Left kidney (tissue), 1 donor: ENCODE measurements at regions not wholly inside any gene's neighbourhood (a gene's known extent, or its start where the extent isn't known, plus 50 kb on each side); places are given as distances from the start of the nearest gene placed in this dataset.

Experiments used
- DNase-seq: peaks from one replicate; pipeline ENCODE4 v3.0.0-alpha.2; 2013

- peak; percentile 68 for DNase-seq
Measured at GRCh38 chr2:104702031-104702850, 151.7 kb upstream of the POU3F3 start.

- no peak for DNase-seq
Measured at GRCh38 chr2:104703669-104704068, 150.2 kb upstream of the POU3F3 start.

DNA sequence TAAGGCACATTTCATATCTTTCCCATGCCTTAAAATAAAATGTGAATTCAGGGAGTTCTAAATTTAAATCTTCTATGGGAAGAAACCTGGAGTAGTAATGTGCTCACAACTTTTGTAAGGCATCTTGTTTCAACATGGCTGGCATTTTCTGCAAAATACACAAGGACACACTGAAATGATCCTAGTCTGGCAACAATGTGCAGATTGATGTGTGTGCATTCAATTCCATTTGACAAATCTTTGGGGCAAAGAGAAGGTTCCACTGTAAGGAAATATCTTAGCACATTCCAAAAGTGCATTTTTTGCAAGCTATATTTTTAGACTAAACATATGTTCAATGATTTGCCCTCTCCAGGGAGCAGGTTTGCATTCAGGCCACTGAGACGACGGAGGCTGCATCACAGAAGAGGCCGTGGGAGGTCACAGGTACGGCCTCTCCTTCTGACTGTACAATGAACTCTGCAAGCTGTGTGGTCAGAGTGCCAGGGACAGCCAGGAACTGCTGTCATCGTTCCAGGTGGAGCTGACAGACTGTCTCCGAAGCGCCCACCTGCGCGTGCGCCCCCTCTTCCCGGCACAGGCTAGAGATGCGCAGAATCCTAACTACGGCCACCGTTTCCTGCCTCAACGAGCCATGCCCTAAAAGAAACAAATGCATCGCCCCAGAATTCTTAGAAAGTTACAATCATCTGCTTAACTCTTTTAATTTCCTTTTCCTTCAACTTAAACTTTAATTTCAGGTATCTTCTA is 149.2 kb upstream of the POU3F3 start:
- no peak for DNase-seq

- no peak for DNase-seq
Measured at GRCh38 chr2:104707056-104707455, 146.9 kb upstream of the POU3F3 start.

- DNase-seq: no peak
Measured at GRCh38 chr2:104708967-104709366, 144.9 kb upstream of the POU3F3 start.

GRCh38 chr2:104716061-104716460 is 137.9 kb upstream of the POU3F3 start:
- no peak for DNase-seq

DNA sequence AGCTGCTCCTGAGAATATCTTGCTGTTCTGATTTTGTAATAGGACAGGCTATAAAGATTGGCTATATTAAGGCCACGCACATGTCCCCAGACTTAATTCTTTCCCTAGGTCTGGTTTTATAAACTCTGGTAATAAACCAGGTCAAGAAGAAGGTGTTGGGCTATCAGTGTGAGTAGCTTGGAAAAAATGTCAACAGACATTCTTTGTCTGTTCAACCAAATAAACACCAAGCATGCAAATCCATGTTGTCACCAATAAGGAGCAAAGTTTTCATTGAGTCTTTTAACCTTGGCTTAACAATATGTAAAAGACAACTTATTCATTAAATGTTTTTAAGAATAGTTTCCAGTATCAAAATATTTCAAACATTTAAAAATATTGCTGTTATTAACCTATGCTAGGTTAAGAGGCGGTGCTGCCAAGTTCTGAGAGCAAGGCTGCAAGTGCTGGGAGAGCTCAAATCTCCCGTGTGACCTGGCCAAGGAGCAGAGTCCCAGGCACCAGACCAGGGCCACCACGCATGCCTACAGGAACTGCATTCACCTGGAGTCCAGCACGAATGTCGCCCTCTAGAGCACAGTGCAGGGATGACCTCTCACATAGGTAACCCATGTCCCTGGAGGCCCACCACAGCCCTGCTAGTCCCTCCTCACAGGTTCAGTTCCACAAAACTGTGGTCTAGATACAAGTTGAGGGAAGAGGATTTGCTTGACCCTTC is 120.5 kb upstream of the POU3F3 start:
- no peak for DNase-seq

- no peak for DNase-seq
Measured at GRCh38 chr2:104734937-104735586, 118.9 kb upstream of the POU3F3 start.

DNA sequence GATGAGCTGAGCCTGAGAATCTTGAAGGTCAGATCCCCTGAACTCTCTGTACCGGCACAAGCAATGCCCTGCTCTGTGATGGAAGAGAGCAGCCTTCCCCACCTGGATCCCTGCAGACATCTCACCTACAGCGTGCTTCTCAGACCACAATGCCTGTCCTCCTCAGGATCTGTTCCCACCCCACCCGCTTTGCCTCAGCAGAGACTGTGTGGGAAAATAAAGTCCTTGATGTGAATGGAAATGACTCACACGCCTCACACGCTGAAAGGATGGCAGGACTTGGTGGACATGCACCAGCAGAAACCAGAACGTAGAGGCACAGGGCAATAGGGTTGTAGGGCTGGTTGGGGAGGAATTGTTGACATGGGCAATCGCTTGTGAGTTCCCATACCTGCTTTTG is 117.9 kb upstream of the POU3F3 start:
- no peak for DNase-seq

DNA sequence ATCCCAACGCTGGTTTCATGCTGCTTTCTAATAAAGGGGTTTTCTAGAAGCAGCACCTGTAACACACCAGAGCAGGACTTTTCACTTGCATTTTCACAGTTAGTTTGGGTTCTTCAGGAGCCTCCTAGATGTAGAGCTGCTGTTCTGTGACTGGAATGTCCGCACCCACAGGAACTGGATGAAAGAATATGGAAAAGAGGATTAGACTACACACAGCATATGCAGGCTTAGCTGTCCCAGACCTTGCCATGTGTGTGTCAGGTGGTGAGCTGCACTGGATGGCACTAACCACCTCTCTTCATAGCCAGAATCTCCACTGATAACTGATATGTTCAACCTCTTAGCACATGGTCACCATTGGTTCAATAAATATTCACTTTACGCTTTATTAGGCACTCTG is 112.1 kb upstream of the POU3F3 start:
- DNase-seq: no peak

DNA sequence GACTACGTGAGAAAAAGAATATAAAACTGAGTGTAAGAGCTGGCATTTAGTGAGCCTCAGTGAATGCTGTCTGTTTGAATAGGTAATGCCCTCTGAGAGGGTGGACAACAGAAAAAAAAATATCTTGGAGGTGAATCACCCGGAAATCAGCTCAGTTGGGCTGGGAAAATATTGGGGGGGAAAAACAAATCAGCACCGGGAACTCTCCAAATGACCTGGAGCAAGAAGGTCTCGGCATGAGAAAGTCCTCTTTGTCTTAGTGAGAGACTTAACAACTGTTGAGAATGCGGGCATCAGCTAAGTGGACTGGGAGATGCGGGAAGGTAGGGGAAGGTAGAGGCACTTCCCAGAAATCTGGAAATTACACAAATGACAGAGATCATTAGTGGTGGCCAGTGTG is 109.4 kb upstream of the POU3F3 start:
- no peak for DNase-seq

DNA sequence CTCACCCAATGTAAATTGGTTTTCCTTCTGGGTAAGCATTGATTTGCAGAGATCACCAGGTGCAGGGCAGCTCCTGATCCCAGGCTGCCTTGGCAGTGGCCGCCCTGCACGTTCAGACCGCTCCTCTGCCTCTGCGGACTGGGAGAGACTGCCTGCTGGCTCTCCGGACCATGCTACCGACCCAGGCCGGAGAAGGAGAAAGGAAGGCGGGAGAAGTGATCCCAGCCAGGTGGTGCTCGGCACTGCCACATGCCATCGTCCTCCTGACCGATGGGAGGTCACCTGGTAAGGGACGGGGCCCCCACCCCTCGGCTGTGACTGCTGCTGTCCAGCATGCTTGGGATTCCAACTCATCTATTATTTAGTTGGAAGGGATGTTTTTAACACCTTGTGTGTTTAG is 108.1 kb upstream of the POU3F3 start:
- DNase-seq: no peak

DNA sequence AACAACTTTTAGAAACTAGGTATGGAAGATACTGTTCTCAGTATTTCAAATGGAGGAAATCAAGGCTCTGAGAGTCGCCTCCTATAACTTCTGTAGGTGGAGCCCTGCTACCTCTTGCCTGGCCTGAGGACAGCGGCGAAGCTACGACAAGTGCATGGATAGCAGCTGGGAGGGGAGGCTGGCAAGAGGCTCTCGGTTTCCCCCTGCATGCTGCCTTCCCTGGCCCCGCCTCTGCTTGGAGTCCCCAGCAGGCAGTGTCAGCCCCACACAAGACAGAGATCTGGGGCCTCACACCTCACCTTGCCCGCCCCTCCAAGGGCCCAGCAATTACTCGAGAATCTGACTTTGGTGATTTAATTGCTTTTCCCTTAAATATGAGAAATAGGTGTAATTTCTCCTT is 107.6 kb upstream of the POU3F3 start:
- DNase-seq: no peak

- DNase-seq: peak; percentile 36
Measured at GRCh38 chr2:104746858-104747257, 107.1 kb upstream of the POU3F3 start.

- no peak for DNase-seq
Measured at GRCh38 chr2:104749856-104750460, 104.0 kb upstream of the POU3F3 start.

GRCh38 chr2:104752504-104752903 is 101.4 kb upstream of the POU3F3 start:
- DNase-seq: no peak

GRCh38 chr2:104755026-104755878 is 98.7 kb upstream of the POU3F3 start:
- no peak for DNase-seq

GRCh38 chr2:104756118-104756517 is 97.8 kb upstream of the POU3F3 start:
- no peak for DNase-seq

- no peak for DNase-seq
Measured at GRCh38 chr2:104757056-104757455, 96.9 kb upstream of the POU3F3 start.

DNA sequence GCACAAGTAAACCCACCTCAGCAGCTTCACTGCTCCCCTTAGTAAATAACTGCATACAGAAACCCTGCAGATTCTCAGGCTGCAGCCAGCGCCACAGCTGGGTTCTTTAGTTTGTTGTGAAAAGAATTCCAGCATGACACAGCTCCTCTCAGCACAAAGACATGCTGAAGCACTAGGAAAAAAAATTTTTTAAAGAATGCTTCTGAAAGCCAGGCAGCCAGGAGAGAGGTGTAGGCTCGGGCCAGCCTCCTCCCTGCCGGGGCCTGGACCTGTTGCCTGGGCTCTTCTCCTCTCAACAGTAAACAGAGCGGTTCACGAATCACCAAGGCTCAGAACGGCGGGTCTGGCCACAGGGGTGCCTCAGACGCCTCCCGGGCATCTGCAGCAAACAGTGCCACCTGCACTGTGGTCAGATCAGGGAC is 95.7 kb upstream of the POU3F3 start:
- no peak for DNase-seq

DNA sequence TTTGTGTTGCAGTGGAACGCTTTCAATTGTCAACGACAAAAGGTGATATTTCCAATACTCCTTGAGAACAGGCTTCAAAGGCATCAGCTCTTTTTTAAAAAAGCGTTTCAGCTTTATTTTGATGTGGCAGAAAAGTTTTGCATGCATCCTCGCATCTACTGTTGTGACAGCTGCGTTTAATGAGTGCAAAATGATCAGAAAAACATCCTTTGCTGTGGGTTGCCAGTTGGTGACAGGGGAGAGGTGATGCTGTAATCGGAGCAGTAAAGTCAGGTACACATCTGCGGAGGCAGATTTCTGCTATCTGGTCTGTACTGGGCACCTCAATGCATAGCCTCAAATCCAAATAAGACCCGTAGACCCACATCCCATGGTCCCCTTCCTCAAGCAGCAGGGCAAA is 91.9 kb upstream of the POU3F3 start:
- no peak for DNase-seq
